ENCODE measurements at regions not wholly inside any gene's neighbourhood (a gene's known extent, or its start where the extent isn't known, plus 50 kb on each side); places are given as distances from the start of the nearest gene placed in this dataset.

- TF ChIP-seq, protein P1, sequence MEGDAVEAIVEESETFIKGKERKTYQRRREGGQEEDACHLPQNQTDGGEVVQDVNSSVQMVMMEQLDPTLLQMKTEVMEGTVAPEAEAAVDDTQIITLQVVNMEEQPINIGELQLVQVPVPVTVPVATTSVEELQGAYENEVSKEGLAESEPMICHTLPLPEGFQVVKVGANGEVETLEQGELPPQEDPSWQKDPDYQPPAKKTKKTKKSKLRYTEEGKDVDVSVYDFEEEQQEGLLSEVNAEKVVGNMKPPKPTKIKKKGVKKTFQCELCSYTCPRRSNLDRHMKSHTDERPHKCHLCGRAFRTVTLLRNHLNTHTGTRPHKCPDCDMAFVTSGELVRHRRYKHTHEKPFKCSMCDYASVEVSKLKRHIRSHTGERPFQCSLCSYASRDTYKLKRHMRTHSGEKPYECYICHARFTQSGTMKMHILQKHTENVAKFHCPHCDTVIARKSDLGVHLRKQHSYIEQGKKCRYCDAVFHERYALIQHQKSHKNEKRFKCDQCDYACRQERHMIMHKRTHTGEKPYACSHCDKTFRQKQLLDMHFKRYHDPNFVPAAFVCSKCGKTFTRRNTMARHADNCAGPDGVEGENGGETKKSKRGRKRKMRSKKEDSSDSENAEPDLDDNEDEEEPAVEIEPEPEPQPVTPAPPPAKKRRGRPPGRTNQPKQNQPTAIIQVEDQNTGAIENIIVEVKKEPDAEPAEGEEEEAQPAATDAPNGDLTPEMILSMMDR (IDR thresholded peaks at IDR 0.05) = no peak
- TF ChIP-seq POLR2A (IDR thresholded peaks at IDR 0.05) = no peak
These were observed 121.7 kb upstream of the TPM1 start for GRCh38 chr15:62920682-62921502.

Data from body of pancreas (tissue), 4 donors.